ENCODE measurements at regions not wholly inside any gene's neighbourhood (a gene's known extent, or its start where the extent isn't known, plus 50 kb on each side); places are given as distances from the start of the nearest gene placed in this dataset.

- TF ChIP-seq CTCF (IDR thresholded peaks at IDR 0.05 in 2 of 3, conservative IDR thresholded peaks at IDR 0.05 in 1 of 3; ENCODE audit: insufficient read depth in 2 of 3, low read depth in 1 of 3, low read length in 3 of 3) (no peak), MAFK (IDR thresholded peaks at IDR 0.05; ENCODE audit: low read length) (no peak), CHD2 (IDR thresholded peaks at IDR 0.05; ENCODE audit: low read depth, low read length) (no peak), ZNF592 (IDR thresholded peaks at IDR 0.05) (no peak), ZBTB49 (CRISPR knock-in tag; IDR thresholded peaks at IDR 0.05; ENCODE audit: borderline replicate concordance) (no peak), PATZ1 (CRISPR knock-in tag; IDR thresholded peaks at IDR 0.05; ENCODE audit: borderline replicate concordance) (no peak), RAD21 (CRISPR knock-in tag; conservative IDR thresholded peaks at IDR 0.05 in 1 of 2, IDR thresholded peaks at IDR 0.05 in 1 of 2) (no peak), KAT7 (CRISPR knock-in tag; IDR thresholded peaks at IDR 0.05; ENCODE audit: borderline replicate concordance) (no peak), CEBPB (tag; IDR thresholded peaks at IDR 0.05) (no peak), HDGF (IDR thresholded peaks at IDR 0.05) (no peak), EP300 (IDR thresholded peaks at IDR 0.05; ENCODE audit: low read length) (no peak), E2F1 (CRISPR knock-in tag; IDR thresholded peaks at IDR 0.05) (no peak)
Measured at GRCh38 chrX:4450177-4450576, 736.7 kb upstream of the PRKX start.
